Caco-2 (cell line): ENCODE measurements at regions not wholly inside any gene's neighbourhood (a gene's known extent, or its start where the extent isn't known, plus 50 kb on each side); places are given as distances from the start of the nearest gene placed in this dataset.

Experiments
- BruUV-seq: library from RNA; stranded (reverse); fragments of 400-500 nt; replicated peaks from 2 replicates; lab custom pipeline; 2021; lab: Mats Ljungman, UMichigan
- CTCF ChIA-PET: fragments of 300-600 bp; sonication (Branson Sonifier 250); formaldehyde crosslinking; loops from one replicate; lab custom pipeline; 2022; ENCODE audit warnings: antibody characterized with exemption; lab: Charles Lee
- POLR2A ChIA-PET: fragments of 300-600 bp; sonication (Branson Sonifier 250); formaldehyde crosslinking; loops from one replicate; lab custom pipeline; 2022; ENCODE audit warnings: antibody characterized with exemption; lab: Charles Lee
- DNase-seq, 2 experiments: peaks; one replicate each; pipeline versions ENCODE4 v3.0.0 to v3.0.0-alpha.2; 2020 to 2022
- H3K27me3 ChIP-seq: replicated peaks from 2 replicates; pipeline ENCODE4 v1.6.0; 2011; ENCODE audit warnings: low read length; ENCODE audit not compliant: control insufficient read depth, insufficient read depth
- H3K36me3 ChIP-seq: 2 replicates; pipeline ENCODE4 v1.5.1; 2011; ENCODE audit warnings: low read length; ENCODE audit not compliant: control insufficient read depth, insufficient read depth
- H3K4me1 ChIP-seq: fragments of 250-450 bp; sonication (Bioruptor Pico); 2 replicates; pipeline ENCODE4 v1.5.1; 2020; ENCODE audit warnings: mild to moderate bottlenecking
- H3K4me3 ChIP-seq: 2 replicates; pipeline ENCODE4 v1.5.1; 2011; ENCODE audit warnings: low read depth, mild to moderate bottlenecking, control low read depth, low read length
- H3K9me3 ChIP-seq: fragments of 250-450 bp; sonication (Bioruptor Pico); 2 replicates; pipeline ENCODE4 v1.5.1; 2020; ENCODE audit warnings: mild to moderate bottlenecking, moderate library complexity
- H3K27ac Mint-ChIP-seq: one replicate; pipeline ENCODE4 v1.8.0; 2022; ENCODE audit warnings: mixed read lengths; ENCODE audit not compliant: unreplicated experiment
- H3K27me3 Mint-ChIP-seq: one replicate; pipeline ENCODE4 v1.8.0; 2022; ENCODE audit warnings: mixed read lengths; ENCODE audit not compliant: insufficient read depth, unreplicated experiment
- H3K36me3 Mint-ChIP-seq: one replicate; pipeline ENCODE4 v1.8.0; 2022; ENCODE audit warnings: mild to moderate bottlenecking, mixed read lengths; ENCODE audit not compliant: insufficient read depth, unreplicated experiment
- H3K4me1 Mint-ChIP-seq: one replicate; pipeline ENCODE4 v1.8.0; 2022; ENCODE audit warnings: low read depth, mixed read lengths; ENCODE audit not compliant: unreplicated experiment
- H3K4me3 Mint-ChIP-seq: one replicate; pipeline ENCODE4 v1.8.0; 2022; ENCODE audit warnings: mild to moderate bottlenecking, moderate library complexity, mixed read lengths; ENCODE audit not compliant: unreplicated experiment
- H3K9me3 Mint-ChIP-seq: one replicate; pipeline ENCODE4 v1.8.0; 2022; ENCODE audit warnings: mixed read lengths; ENCODE audit not compliant: unreplicated experiment
- CTCF ChIP-seq, 2 experiments: fragments of 200-600 bp in 1 of 2; IDR thresholded peaks; 1 replicate in 1 of 2; 2 replicates in 1 of 2; pipeline versions ENCODE4 v1.5.1 to v1.8.0; 2011 to 2022; ENCODE audit warnings: antibody characterized with exemption in 1 of 2, control low read depth in 1 of 2, inconsistent platforms in 1 of 2, low read depth in 1 of 2, low read length in 1 of 2, mild to moderate bottlenecking in 1 of 2, moderate library complexity in 1 of 2; ENCODE audit not compliant: insufficient read depth in 1 of 2, severe bottlenecking in 1 of 2, unreplicated experiment in 1 of 2
- intact Hi-C: fragments of 100-400 bp; cut with micrococcal nuclease; formaldehyde crosslinking; loops from one replicate; pipeline ENCODE4 v1.10.0; 2022; ENCODE audit not compliant: unreplicated experiment

GRCh38 chr9:663541-663940 lies 178.0 kb upstream of the DMRT1 start:
- Mint-ChIP-seq H3K4me1 (peaks cover 7% of the 10 kb centered on the region), H3K9me3 (peaks cover 18% of the 10 kb centered on the region), H3K27ac (no peak overlapping the region), H3K36me3 (peaks cover 8% of the 10 kb centered on the region), H3K4me3 (no peak overlapping the region), H3K27me3 (no peaks in the 10 kb centered on the region)
- H3K9me3 ChIP-seq, result no peaks in the 10 kb centered on the region
- no peaks in the 10 kb centered on the region for H3K4me1 ChIP-seq
- ChIA-PET POLR2A (no interaction called here), CTCF (no interaction called here)
- H3K4me3 ChIP-seq, result no peak overlapping the region
- no peaks in the 10 kb centered on the region for H3K27me3 ChIP-seq
- no peak for TF ChIP-seq CTCF (IDR thresholded peaks at IDR 0.05; ENCODE audit: insufficient read depth in 1 of 2, low read depth in 1 of 2, low read length in 1 of 2, severe bottlenecking in 1 of 2, unreplicated experiment in 1 of 2)
- no TSS peak for BruUV-seq
- intact Hi-C loops, result no loop called here
- DNase-seq, result no peak
- no peaks in the 10 kb centered on the region for H3K36me3 ChIP-seq

DNA sequence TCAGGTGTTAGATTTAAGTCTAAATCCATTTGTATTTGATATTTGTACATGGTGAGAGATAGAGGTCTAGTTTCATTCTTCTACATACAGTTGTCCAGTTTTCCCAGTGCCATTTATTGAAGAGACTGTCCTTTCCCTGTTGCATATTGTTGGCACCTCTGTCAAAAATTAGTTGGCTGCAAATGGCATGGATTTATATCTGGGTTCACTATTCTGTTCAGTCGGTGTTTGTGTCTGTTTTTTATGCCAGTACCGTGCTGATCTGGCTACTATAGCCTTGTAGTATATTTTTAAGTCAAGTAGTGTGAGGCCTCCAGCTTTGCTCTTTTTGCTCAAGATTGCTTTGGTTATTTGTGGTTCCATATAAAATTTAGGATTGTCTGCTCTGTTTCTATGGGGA lies 176.2 kb upstream of the DMRT1 start:
- no peak for TF ChIP-seq CTCF (IDR thresholded peaks at IDR 0.05; ENCODE audit: insufficient read depth in 1 of 2, low read depth in 1 of 2, low read length in 1 of 2, severe bottlenecking in 1 of 2, unreplicated experiment in 1 of 2)
- H3K27me3 Mint-ChIP-seq, result no peaks in the 10 kb centered on the region
- Histone ChIP-seq H3K9me3 (no peaks in the 10 kb centered on the region), H3K4me3 (no peak overlapping the region), H3K36me3 (no peaks in the 10 kb centered on the region), H3K27me3 (no peaks in the 10 kb centered on the region), H3K4me1 (peaks cover 6% of the 10 kb centered on the region; the same call in 1 of the 2 replicates)
- ChIA-PET CTCF (no interaction called here), POLR2A (no interaction called here)
- DNase-seq, result no peak
- H3K27ac Mint-ChIP-seq, result no peak overlapping the region
- no TSS peak for BruUV-seq
- H3K9me3 Mint-ChIP-seq, result peaks cover 21% of the 10 kb centered on the region
- peaks cover 9% of the 10 kb centered on the region for H3K36me3 Mint-ChIP-seq
- peaks cover 14% of the 10 kb centered on the region for H3K4me1 Mint-ChIP-seq
- intact Hi-C loops, result loop anchor here (2.0 kb wide), 1 partner anchor 18 kb away; no protein-coding TSS in a partner anchor
- H3K4me3 Mint-ChIP-seq, result no peak overlapping the region

DNA sequence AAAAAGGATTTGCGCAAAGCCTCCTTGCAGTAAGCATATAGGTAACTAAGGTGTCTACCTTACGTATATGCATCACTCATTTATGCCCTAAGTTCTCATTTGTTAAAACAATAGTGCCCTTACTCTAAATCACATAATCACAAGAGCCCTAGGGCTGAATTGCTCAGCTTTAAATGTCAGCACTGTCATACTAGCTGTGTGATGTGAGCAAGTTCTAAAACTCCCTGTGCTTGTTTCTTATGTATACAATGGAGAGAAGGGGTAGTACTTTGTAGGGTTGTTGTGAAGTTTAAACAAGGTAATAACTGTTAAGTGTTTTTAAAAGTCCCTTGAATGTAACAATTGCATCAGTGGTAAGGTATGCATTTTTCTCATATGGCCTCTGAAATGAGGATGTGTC lies 169.5 kb upstream of the DMRT1 start:
- H3K4me3 Mint-ChIP-seq, result no peak overlapping the region
- Histone ChIP-seq H3K9me3 (no peaks in the 10 kb centered on the region), H3K4me1 (peaks cover 47% of the 10 kb centered on the region), H3K36me3 (no peaks in the 10 kb centered on the region), H3K4me3 (no peak overlapping the region), H3K27me3 (no peaks in the 10 kb centered on the region)
- H3K27ac Mint-ChIP-seq, result no peak overlapping the region
- intact Hi-C loops, result loop anchor here (5.0 kb wide), 1 partner anchor 35 kb away; no protein-coding TSS in a partner anchor
- peaks cover 22% of the 10 kb centered on the region for H3K4me1 Mint-ChIP-seq
- no peak for DNase-seq
- peaks cover 9% of the 10 kb centered on the region for H3K36me3 Mint-ChIP-seq
- TF ChIP-seq CTCF (IDR thresholded peaks at IDR 0.05; ENCODE audit: insufficient read depth in 1 of 2, low read depth in 1 of 2, low read length in 1 of 2, severe bottlenecking in 1 of 2, unreplicated experiment in 1 of 2), result no peak
- CTCF ChIA-PET, result no interaction called here
- no peaks in the 10 kb centered on the region for H3K27me3 Mint-ChIP-seq
- H3K9me3 Mint-ChIP-seq, result peaks cover 19% of the 10 kb centered on the region
- POLR2A ChIA-PET, result no interaction called here
- BruUV-seq, result no TSS peak
